Stimulated activated CD4-positive, alpha-beta T cell treated with anti-CD3 and anti-CD28 coated beads, Interleukin-2, amount 100 ng/mL, for 24 hours (primary cell): ENCODE measurements at regions not wholly inside any gene's neighbourhood (a gene's known extent, or its start where the extent isn't known, plus 50 kb on each side); places are given as distances from the start of the nearest gene placed in this dataset.

Experiments used
- DNase-seq, 2 donors: peaks; one replicate each; pipeline ENCODE4 v3.0.0-alpha.2; 2020

GRCh38 chr5:117255211-117256027, 680.8 kb upstream of the SEMA6A start:
- DNase-seq: no peak

- no peak for DNase-seq
Measured at GRCh38 chr5:117252566-117252965, 677.9 kb upstream of the SEMA6A start.

- no peak for DNase-seq
Measured at GRCh38 chr5:117249086-117249815, 674.6 kb upstream of the SEMA6A start.

GRCh38 chr5:117246424-117246823, 671.8 kb upstream of the SEMA6A start:
- no peak for DNase-seq

- no peak for DNase-seq
Measured at GRCh38 chr5:117245130-117245529, 670.5 kb upstream of the SEMA6A start.

GRCh38 chr5:117242028-117242427, 667.4 kb upstream of the SEMA6A start:
- DNase-seq: no peak

- no peak for DNase-seq
Measured at GRCh38 chr5:117236941-117237340, 662.3 kb upstream of the SEMA6A start.

GRCh38 chr5:117235786-117236185, 661.2 kb upstream of the SEMA6A start:
- no peak for DNase-seq

GRCh38 chr5:117230375-117230774, 655.8 kb upstream of the SEMA6A start:
- DNase-seq: no peak

- DNase-seq: no peak
Measured at GRCh38 chr5:117220730-117221129, 646.1 kb upstream of the SEMA6A start.

- no peak for DNase-seq
Measured at GRCh38 chr5:117218789-117219188, 644.2 kb upstream of the SEMA6A start.

GRCh38 chr5:117212866-117213265, 638.2 kb upstream of the SEMA6A start:
- no peak for DNase-seq

- no peak for DNase-seq
Measured at GRCh38 chr5:117210796-117211195, 636.2 kb upstream of the SEMA6A start.

GRCh38 chr5:117209479-117209878, 634.9 kb upstream of the SEMA6A start:
- no peak for DNase-seq

- no peak for DNase-seq
Measured at GRCh38 chr5:117207088-117207668, 632.6 kb upstream of the SEMA6A start.

GRCh38 chr5:117205894-117206293, 631.3 kb upstream of the SEMA6A start:
- no peak for DNase-seq

GRCh38 chr5:117204926-117205869, 630.6 kb upstream of the SEMA6A start:
- no peak for DNase-seq

GRCh38 chr5:117204404-117204803, 629.8 kb upstream of the SEMA6A start:
- DNase-seq: no peak

GRCh38 chr5:117203584-117203983, 629.0 kb upstream of the SEMA6A start:
- no peak for DNase-seq

- no peak for DNase-seq
Measured at GRCh38 chr5:117201001-117201400, 626.4 kb upstream of the SEMA6A start.

- no peak for DNase-seq
Measured at GRCh38 chr5:117195076-117195475, 620.5 kb upstream of the SEMA6A start.

- no peak for DNase-seq
Measured at GRCh38 chr5:117191251-117191650, 616.6 kb upstream of the SEMA6A start.

GRCh38 chr5:117189784-117190183, 615.2 kb upstream of the SEMA6A start:
- no peak for DNase-seq
